ENCODE measurements at regions not wholly inside any gene's neighbourhood (a gene's known extent, or its start where the extent isn't known, plus 50 kb on each side); places are given as distances from the start of the nearest gene placed in this dataset.

DNA sequence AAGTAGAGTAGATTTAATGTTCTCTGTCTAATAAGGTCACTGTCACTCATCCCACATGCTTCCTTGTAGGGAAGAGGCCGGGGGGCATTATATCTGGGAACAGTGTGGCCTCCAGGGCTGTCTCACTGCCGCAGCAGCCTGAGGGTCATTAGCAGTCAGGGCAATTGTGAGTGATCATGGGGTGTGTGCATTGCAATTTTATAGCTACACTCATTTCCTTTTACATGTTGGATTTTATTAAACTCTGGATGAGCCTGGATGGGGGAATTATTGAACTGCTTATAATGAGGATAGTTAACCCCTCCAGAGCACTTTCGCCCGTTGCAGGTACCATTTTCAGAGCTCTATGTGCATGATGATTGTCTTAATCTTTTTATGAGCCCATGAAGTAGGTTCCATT, 60.9 kb upstream of the DISP3 start:
- DNase-seq (ENCODE audit: low spot score): no peak
- H3K9me3 ChIP-seq (ENCODE audit: control insufficient read depth in 4 of 4, low read length in 3 of 4): no peaks in the 10 kb centered on the region
- H3K27me3 ChIP-seq (ENCODE audit: control insufficient read depth in 4 of 4, insufficient read depth in 4 of 4, low read length in 3 of 4): peaks cover 0 to 6% (median 0%) of the 10 kb centered on the region in 4 donors
- WGBS: 79% methylated on average over 4 of the region's 4 CpGs
- TF ChIP-seq SP1 (IDR thresholded peaks at IDR 0.05) (no peak), FOXA1 (IDR thresholded peaks at IDR 0.05) (no peak), RAD21 (IDR thresholded peaks at IDR 0.05) (no peak), FOXA2 (IDR thresholded peaks at IDR 0.05) (no peak), NR2F2 (IDR thresholded peaks at IDR 0.05) (no peak), TAF1 (conservative IDR thresholded peaks at IDR 0.05) (no peak), YY1 (IDR thresholded peaks at IDR 0.05) (no peak), JUND (IDR thresholded peaks at IDR 0.05) (no peak), GABPA (IDR thresholded peaks at IDR 0.05 in 1 of 2, conservative IDR thresholded peaks at IDR 0.05 in 1 of 2) (no peak), HNF4G (IDR thresholded peaks at IDR 0.05) (no peak), RXRA (IDR thresholded peaks at IDR 0.05) (no peak), HNF4A (conservative IDR thresholded peaks at IDR 0.05) (no peak), EGR1 (IDR thresholded peaks at IDR 0.05; ENCODE audit: low read depth in 2 of 2) (no peak)
- TF ChIP-seq, protein P1, sequence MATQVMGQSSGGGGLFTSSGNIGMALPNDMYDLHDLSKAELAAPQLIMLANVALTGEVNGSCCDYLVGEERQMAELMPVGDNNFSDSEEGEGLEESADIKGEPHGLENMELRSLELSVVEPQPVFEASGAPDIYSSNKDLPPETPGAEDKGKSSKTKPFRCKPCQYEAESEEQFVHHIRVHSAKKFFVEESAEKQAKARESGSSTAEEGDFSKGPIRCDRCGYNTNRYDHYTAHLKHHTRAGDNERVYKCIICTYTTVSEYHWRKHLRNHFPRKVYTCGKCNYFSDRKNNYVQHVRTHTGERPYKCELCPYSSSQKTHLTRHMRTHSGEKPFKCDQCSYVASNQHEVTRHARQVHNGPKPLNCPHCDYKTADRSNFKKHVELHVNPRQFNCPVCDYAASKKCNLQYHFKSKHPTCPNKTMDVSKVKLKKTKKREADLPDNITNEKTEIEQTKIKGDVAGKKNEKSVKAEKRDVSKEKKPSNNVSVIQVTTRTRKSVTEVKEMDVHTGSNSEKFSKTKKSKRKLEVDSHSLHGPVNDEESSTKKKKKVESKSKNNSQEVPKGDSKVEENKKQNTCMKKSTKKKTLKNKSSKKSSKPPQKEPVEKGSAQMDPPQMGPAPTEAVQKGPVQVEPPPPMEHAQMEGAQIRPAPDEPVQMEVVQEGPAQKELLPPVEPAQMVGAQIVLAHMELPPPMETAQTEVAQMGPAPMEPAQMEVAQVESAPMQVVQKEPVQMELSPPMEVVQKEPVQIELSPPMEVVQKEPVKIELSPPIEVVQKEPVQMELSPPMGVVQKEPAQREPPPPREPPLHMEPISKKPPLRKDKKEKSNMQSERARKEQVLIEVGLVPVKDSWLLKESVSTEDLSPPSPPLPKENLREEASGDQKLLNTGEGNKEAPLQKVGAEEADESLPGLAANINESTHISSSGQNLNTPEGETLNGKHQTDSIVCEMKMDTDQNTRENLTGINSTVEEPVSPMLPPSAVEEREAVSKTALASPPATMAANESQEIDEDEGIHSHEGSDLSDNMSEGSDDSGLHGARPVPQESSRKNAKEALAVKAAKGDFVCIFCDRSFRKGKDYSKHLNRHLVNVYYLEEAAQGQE (IDR thresholded peaks at IDR 0.05): no peak
- TF ChIP-seq, protein P2, sequence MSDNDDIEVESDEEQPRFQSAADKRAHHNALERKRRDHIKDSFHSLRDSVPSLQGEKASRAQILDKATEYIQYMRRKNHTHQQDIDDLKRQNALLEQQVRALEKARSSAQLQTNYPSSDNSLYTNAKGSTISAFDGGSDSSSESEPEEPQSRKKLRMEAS (IDR thresholded peaks at IDR 0.05): no peak
- TF ChIP-seq, protein P3, sequence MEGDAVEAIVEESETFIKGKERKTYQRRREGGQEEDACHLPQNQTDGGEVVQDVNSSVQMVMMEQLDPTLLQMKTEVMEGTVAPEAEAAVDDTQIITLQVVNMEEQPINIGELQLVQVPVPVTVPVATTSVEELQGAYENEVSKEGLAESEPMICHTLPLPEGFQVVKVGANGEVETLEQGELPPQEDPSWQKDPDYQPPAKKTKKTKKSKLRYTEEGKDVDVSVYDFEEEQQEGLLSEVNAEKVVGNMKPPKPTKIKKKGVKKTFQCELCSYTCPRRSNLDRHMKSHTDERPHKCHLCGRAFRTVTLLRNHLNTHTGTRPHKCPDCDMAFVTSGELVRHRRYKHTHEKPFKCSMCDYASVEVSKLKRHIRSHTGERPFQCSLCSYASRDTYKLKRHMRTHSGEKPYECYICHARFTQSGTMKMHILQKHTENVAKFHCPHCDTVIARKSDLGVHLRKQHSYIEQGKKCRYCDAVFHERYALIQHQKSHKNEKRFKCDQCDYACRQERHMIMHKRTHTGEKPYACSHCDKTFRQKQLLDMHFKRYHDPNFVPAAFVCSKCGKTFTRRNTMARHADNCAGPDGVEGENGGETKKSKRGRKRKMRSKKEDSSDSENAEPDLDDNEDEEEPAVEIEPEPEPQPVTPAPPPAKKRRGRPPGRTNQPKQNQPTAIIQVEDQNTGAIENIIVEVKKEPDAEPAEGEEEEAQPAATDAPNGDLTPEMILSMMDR (IDR thresholded peaks at IDR 0.05; ENCODE audit: low read depth, low read length, missing input control): no peak
- TF ChIP-seq, protein P4, sequence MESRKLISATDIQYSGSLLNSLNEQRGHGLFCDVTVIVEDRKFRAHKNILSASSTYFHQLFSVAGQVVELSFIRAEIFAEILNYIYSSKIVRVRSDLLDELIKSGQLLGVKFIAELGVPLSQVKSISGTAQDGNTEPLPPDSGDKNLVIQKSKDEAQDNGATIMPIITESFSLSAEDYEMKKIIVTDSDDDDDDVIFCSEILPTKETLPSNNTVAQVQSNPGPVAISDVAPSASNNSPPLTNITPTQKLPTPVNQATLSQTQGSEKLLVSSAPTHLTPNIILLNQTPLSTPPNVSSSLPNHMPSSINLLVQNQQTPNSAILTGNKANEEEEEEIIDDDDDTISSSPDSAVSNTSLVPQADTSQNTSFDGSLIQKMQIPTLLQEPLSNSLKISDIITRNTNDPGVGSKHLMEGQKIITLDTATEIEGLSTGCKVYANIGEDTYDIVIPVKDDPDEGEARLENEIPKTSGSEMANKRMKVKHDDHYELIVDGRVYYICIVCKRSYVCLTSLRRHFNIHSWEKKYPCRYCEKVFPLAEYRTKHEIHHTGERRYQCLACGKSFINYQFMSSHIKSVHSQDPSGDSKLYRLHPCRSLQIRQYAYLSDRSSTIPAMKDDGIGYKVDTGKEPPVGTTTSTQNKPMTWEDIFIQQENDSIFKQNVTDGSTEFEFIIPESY (IDR thresholded peaks at IDR 0.05): no peak
- TF ChIP-seq, protein P5, sequence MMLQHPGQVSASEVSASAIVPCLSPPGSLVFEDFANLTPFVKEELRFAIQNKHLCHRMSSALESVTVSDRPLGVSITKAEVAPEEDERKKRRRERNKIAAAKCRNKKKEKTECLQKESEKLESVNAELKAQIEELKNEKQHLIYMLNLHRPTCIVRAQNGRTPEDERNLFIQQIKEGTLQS (IDR thresholded peaks at IDR 0.05): no peak
- H3K36me3 ChIP-seq (ENCODE audit: control insufficient read depth in 4 of 4, insufficient read depth in 3 of 4, low read depth in 1 of 4, low read length in 3 of 4): no peaks in the 10 kb centered on the region
- no peak overlapping the region for H3K27ac ChIP-seq (ENCODE audit: low read depth in 1 of 2, low read length in 2 of 2)
- no peaks in the 10 kb centered on the region for H3K4me1 ChIP-seq (ENCODE audit: control insufficient read depth in 4 of 4, insufficient read depth in 4 of 4, low read length in 3 of 4)
- no peak overlapping the region for H3K4me3 ChIP-seq (ENCODE audit: low read depth in 1 of 3, low read length in 3 of 3)
- no peak overlapping the region for H3K9ac ChIP-seq (ENCODE audit: low read depth in 1 of 2, low read length in 2 of 2)
